ENCODE measurements at regions not wholly inside any gene's neighbourhood (a gene's known extent, or its start where the extent isn't known, plus 50 kb on each side); places are given as distances from the start of the nearest gene placed in this dataset.

- TF ChIP-seq CTCF (IDR thresholded peaks at IDR 0.05; ENCODE audit: borderline replicate concordance, extremely low read depth, low read length, poor library complexity, severe bottlenecking) (no peak), EZH2 (IDR thresholded peaks at IDR 0.05; ENCODE audit: borderline replicate concordance, low read depth, low read length, severe bottlenecking) (no peak)
Measured at GRCh38 chr1:4269952-4270570, 370.0 kb upstream of the C1orf174 start.

All from DND-41 (cell line).